AG09309 (cell line): ENCODE measurements at regions not wholly inside any gene's neighbourhood (a gene's known extent, or its start where the extent isn't known, plus 50 kb on each side); places are given as distances from the start of the nearest gene placed in this dataset.

ENCODE experiments used
- DNase-seq: peaks from one replicate; pipeline ENCODE4 v3.0.0-alpha.2; 2010; ENCODE audit warnings: low read depth
- H3K4me3 ChIP-seq: 2 replicates; pipeline ENCODE4 v1.5.1; 2011; ENCODE audit warnings: mild to moderate bottlenecking, low read depth, low read length, moderate library complexity; ENCODE audit not compliant: control insufficient read depth
- CTCF ChIP-seq: IDR thresholded peaks from 2 replicates; pipeline ENCODE4 v1.5.1; 2011; ENCODE audit warnings: mild to moderate bottlenecking, low read depth, low read length, inconsistent platforms; ENCODE audit not compliant: insufficient read depth, control insufficient read depth; ENCODE audit errors: missing control alignments

DNA sequence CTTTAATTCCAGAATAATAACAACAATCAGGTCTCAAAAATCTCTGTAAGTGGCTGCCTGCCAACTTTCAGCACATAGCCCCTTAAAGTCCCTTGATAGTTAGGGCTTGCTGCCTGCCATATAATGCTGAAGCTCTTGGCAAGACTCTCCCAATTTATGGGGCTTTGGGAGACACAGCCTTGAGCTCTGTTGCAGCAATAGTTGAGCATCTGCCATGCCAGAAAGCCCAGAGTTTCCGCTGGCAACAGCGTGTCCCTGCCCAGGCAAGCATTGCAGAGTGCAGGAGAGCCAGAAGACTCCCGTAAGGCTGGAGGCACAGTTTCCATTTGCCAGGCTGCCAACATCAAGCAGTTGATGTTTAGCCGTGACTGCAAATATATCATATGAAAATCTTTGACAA is 678.5 kb upstream of the NUDT12 start:
- DNase-seq = peak; percentile 1
- no peak overlapping the region for H3K4me3 ChIP-seq
- no peak for TF ChIP-seq CTCF

DNA sequence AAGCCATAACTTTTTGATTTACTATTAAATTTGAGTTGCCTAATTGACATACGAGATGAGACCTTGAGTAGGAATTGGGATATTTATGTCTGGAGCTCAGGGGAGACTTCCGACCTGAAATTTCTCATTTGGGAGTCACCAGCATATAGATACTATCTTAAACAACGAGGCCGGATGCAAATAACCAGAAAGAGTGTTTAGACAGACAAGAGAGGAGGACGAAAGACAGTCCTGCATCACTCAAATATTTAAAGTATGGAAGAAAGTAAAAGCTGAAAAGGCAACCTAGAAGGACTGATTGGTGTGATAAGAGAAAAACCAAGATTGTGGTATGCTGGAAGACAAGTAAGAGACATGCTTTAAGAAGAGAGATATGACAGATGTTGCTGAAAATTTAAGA is 675.0 kb upstream of the NUDT12 start:
- no peak for TF ChIP-seq CTCF
- DNase-seq = no peak
- no peak overlapping the region for H3K4me3 ChIP-seq

GRCh38 chr5:104223885-104224773 is 661.5 kb upstream of the NUDT12 start:
- no peak for DNase-seq
- H3K4me3 ChIP-seq = no peak overlapping the region
- no peak for TF ChIP-seq CTCF

DNA sequence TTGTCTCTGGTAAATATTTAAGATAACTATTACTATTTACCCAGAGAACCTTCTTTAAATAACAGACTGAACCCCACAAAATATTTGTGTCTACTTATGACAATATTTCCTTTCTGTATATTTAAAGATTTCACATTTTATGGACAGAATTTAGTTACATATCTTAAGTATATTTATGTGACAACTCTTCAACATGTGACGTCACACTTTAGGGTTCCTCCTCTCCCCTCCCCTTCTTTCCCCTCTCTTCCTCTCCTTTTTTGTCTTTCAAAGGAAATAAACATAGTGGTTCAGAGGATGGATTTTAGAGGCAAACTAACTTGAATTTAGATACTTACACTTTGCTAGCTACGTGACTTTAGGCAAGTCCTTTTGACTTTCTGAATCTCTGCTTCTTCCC is 655.6 kb upstream of the NUDT12 start:
- TF ChIP-seq CTCF = no peak
- no peak for DNase-seq
- H3K4me3 ChIP-seq = no peak overlapping the region

- no peak for DNase-seq
- TF ChIP-seq CTCF = no peak
- H3K4me3 ChIP-seq = no peak overlapping the region
These were observed 650.6 kb upstream of the NUDT12 start for GRCh38 chr5:104213216-104213615.

GRCh38 chr5:104199771-104200170 is 637.2 kb upstream of the NUDT12 start:
- TF ChIP-seq CTCF = no peak
- H3K4me3 ChIP-seq = no peak overlapping the region
- no peak for DNase-seq
